Left ventricle myocardium superior (tissue), 1 donor: ENCODE measurements at regions not wholly inside any gene's neighbourhood (a gene's known extent, or its start where the extent isn't known, plus 50 kb on each side); places are given as distances from the start of the nearest gene placed in this dataset.
"Not testable (repeated sequence)": the region's sequence is repeated elsewhere in the genome, so short reads cannot be mapped to it uniquely, and the experiment has no call there.

ENCODE experiments used
- ATAC-seq: fragments of 200-7000 bp; cut with Tn5 transposase; one replicate; pipeline ENCODE4 v1.9.1; 2020; ENCODE audit warnings: mild to moderate bottlenecking, moderate library complexity
- DNase-seq: peaks from one replicate; pipeline ENCODE4 v3.0.0-alpha.2; 2020
- intact Hi-C: fragments of 100-400 bp; cut with micrococcal nuclease; formaldehyde crosslinking; loops from one replicate; pipeline ENCODE4 v1.11.0; 2022
- donor health status: DM: no; HTN: yes; CAD: no; lungs with severe emphysema.

GRCh38 chr5:124194282-124194681 is 552.2 kb downstream of the ZNF608 start:
- ATAC-seq (no peak), DNase-seq (no peak)
- intact Hi-C loops = no loop called here

- DNase-seq = no peak
- ATAC-seq = peak; percentile 57
- intact Hi-C loops = no loop called here
Measured at GRCh38 chr5:124193371-124193789, 553.1 kb downstream of the ZNF608 start.

GRCh38 chr5:124192716-124193115 is 553.7 kb downstream of the ZNF608 start:
- intact Hi-C loops = no loop called here
- ATAC-seq (no peak), DNase-seq (no peak)

GRCh38 chr5:124185716-124186115 is 560.7 kb downstream of the ZNF608 start:
- ATAC-seq = no peak
- intact Hi-C loops = no loop called here
- no peak for DNase-seq

GRCh38 chr5:124182133-124182532 is 564.3 kb downstream of the ZNF608 start:
- intact Hi-C loops = no loop called here
- no peak for ATAC-seq
- DNase-seq = no peak

GRCh38 chr5:124180875-124181461 is 565.5 kb downstream of the ZNF608 start:
- ATAC-seq (no peak), DNase-seq (no peak)
- intact Hi-C loops = no loop called here

GRCh38 chr5:124180299-124180874 is 566.1 kb downstream of the ZNF608 start:
- no peak for DNase-seq
- intact Hi-C loops = no loop called here
- no peak for ATAC-seq

- intact Hi-C loops = no loop called here
- ATAC-seq (no peak), DNase-seq (no peak)
Measured at GRCh38 chr5:124179819-124180218, 566.6 kb downstream of the ZNF608 start.

- intact Hi-C loops = no loop called here
- ATAC-seq (no peak), DNase-seq (no peak)
Measured at GRCh38 chr5:124178050-124178449, 568.4 kb downstream of the ZNF608 start.

GRCh38 chr5:124176692-124177091 is 569.7 kb downstream of the ZNF608 start:
- DNase-seq (peak; percentile 30), ATAC-seq (peak; percentile 98)
- intact Hi-C loops = no loop called here

GRCh38 chr5:124173386-124173785 is 573.1 kb downstream of the ZNF608 start:
- ATAC-seq = no peak
- intact Hi-C loops = no loop called here
- no peak for DNase-seq

- ATAC-seq = no peak
- DNase-seq = no peak
- intact Hi-C loops = no loop called here
Measured at GRCh38 chr5:124172389-124173003, 573.9 kb downstream of the ZNF608 start.

- DNase-seq, intact Hi-C loops, ATAC-seq: not testable (repeated sequence)
Measured at GRCh38 chr5:124168093-124168492, 578.3 kb downstream of the ZNF608 start.

GRCh38 chr5:124162767-124163532 is 583.5 kb downstream of the ZNF608 start:
- intact Hi-C loops = no loop called here
- DNase-seq (peak; percentile 65), ATAC-seq (peak; percentile 86)

- DNase-seq = no peak
- no peak for ATAC-seq
- intact Hi-C loops = no loop called here
Measured at GRCh38 chr5:124161266-124161665, 585.2 kb downstream of the ZNF608 start.

GRCh38 chr5:124160265-124160664 is 586.2 kb downstream of the ZNF608 start:
- ATAC-seq (no peak), DNase-seq (no peak)
- intact Hi-C loops = no loop called here

- ATAC-seq = no peak
- DNase-seq = no peak
- intact Hi-C loops = no loop called here
Measured at GRCh38 chr5:124157320-124157719, 589.1 kb downstream of the ZNF608 start.

GRCh38 chr5:124156415-124156996 is 589.9 kb downstream of the ZNF608 start:
- ATAC-seq = peak; percentile 36
- no peak for DNase-seq
- intact Hi-C loops = no loop called here

GRCh38 chr5:124154714-124155113 is 591.7 kb downstream of the ZNF608 start:
- ATAC-seq (no peak), DNase-seq (no peak)
- intact Hi-C loops = no loop called here

- DNase-seq (no peak), ATAC-seq (no peak)
- intact Hi-C loops = no loop called here
Measured at GRCh38 chr5:124153588-124153987, 592.9 kb downstream of the ZNF608 start.
